ENCODE measurements at regions not wholly inside any gene's neighbourhood (a gene's known extent, or its start where the extent isn't known, plus 50 kb on each side); places are given as distances from the start of the nearest gene placed in this dataset.

DNA sequence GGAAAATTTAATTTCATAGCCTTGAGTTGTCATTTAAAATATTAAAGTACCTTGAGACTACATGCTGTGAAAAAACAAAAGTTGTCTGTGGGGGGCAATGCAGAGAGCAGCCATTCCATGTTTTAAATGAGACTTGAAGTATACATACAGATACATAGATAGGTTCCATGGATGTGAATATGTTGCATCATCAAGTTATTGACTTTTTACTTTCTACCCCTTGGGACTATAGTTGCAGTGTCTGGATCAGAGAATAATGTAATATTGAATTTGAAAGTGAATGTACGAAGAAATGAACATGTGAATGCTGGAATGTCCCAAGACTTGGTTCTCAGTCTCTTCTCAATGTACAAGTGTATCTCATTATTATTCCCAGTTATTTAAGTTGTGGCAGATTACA lies 751.0 kb downstream of the MRPL39 start:
- no peaks in the 10 kb centered on the region for H3K4me1 ChIP-seq (ENCODE audit: control insufficient read depth in 2 of 2, insufficient read depth in 2 of 2, low read length in 2 of 2)
- no peaks in the 10 kb centered on the region for H3K9me3 ChIP-seq (ENCODE audit: control insufficient read depth in 2 of 2, low read length in 2 of 2)
- no peaks in the 10 kb centered on the region for H3K27me3 ChIP-seq (ENCODE audit: control insufficient read depth in 2 of 2, insufficient read depth in 2 of 2, low read length in 2 of 2)
- no peaks in the 10 kb centered on the region for H3K36me3 ChIP-seq (ENCODE audit: control insufficient read depth in 2 of 2, insufficient read depth in 2 of 2, low read length in 2 of 2)
- H3K27ac ChIP-seq (ENCODE audit: low read depth in 2 of 2, low read length in 2 of 2): no peak overlapping the region
- H3K4me3 ChIP-seq (ENCODE audit: low read length in 2 of 2): no peak overlapping the region
- no peak overlapping the region for H3K9ac ChIP-seq (ENCODE audit: low read depth in 1 of 2, low read length in 2 of 2)

- H3K27me3 ChIP-seq (ENCODE audit: control insufficient read depth in 2 of 2, insufficient read depth in 2 of 2, low read length in 2 of 2): no peaks in the 10 kb centered on the region
- no peaks in the 10 kb centered on the region for H3K9me3 ChIP-seq (ENCODE audit: control insufficient read depth in 2 of 2, low read length in 2 of 2)
- H3K36me3 ChIP-seq (ENCODE audit: control insufficient read depth in 2 of 2, insufficient read depth in 2 of 2, low read length in 2 of 2): no peaks in the 10 kb centered on the region
- no peak overlapping the region for H3K9ac ChIP-seq (ENCODE audit: low read depth in 1 of 2, low read length in 2 of 2)
- no peak overlapping the region for H3K27ac ChIP-seq (ENCODE audit: low read depth in 2 of 2, low read length in 2 of 2)
- no peaks in the 10 kb centered on the region for H3K4me1 ChIP-seq (ENCODE audit: control insufficient read depth in 2 of 2, insufficient read depth in 2 of 2, low read length in 2 of 2)
- H3K4me3 ChIP-seq (ENCODE audit: low read length in 2 of 2): no peak overlapping the region
Observed at GRCh38 chr21:24852610-24853195, 754.6 kb downstream of the MRPL39 start.

- H3K27me3 ChIP-seq (ENCODE audit: control insufficient read depth in 2 of 2, insufficient read depth in 2 of 2, low read length in 2 of 2): no peaks in the 10 kb centered on the region
- no peaks in the 10 kb centered on the region for H3K4me1 ChIP-seq (ENCODE audit: control insufficient read depth in 2 of 2, insufficient read depth in 2 of 2, low read length in 2 of 2)
- H3K27ac ChIP-seq (ENCODE audit: low read depth in 2 of 2, low read length in 2 of 2): no peak overlapping the region
- no peak overlapping the region for H3K9ac ChIP-seq (ENCODE audit: low read depth in 1 of 2, low read length in 2 of 2)
- no peak overlapping the region for H3K4me3 ChIP-seq (ENCODE audit: low read length in 2 of 2)
- H3K9me3 ChIP-seq (ENCODE audit: control insufficient read depth in 2 of 2, low read length in 2 of 2): no peaks in the 10 kb centered on the region
- no peaks in the 10 kb centered on the region for H3K36me3 ChIP-seq (ENCODE audit: control insufficient read depth in 2 of 2, insufficient read depth in 2 of 2, low read length in 2 of 2)
Observed at GRCh38 chr21:24850121-24850520, 757.2 kb downstream of the MRPL39 start.

DNA sequence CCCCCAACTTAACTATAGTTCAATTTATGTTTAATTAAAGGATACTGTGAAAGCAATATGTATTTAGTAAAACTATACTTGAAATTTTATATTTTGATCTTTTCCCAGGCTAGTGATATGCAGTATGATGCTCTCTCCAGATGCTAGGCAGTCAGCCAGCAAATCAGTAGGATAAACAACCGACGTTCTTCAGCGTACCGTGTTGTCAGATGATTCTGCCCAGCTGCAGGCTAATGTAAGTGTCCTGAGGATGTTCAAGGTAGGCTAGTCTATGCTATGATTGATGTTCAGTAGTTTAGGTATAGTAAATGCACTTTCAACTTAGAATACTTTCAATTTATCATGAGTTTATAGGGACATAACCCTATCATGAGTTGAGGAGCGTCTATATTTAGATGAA lies 762.6 kb downstream of the MRPL39 start:
- H3K27me3 ChIP-seq (ENCODE audit: control insufficient read depth in 2 of 2, insufficient read depth in 2 of 2, low read length in 2 of 2): no peaks in the 10 kb centered on the region
- H3K4me3 ChIP-seq (ENCODE audit: low read length in 2 of 2): no peak overlapping the region
- H3K9ac ChIP-seq (ENCODE audit: low read depth in 1 of 2, low read length in 2 of 2): no peak overlapping the region
- no peak overlapping the region for H3K27ac ChIP-seq (ENCODE audit: low read depth in 2 of 2, low read length in 2 of 2)
- H3K36me3 ChIP-seq (ENCODE audit: control insufficient read depth in 2 of 2, insufficient read depth in 2 of 2, low read length in 2 of 2): no peaks in the 10 kb centered on the region
- H3K4me1 ChIP-seq (ENCODE audit: control insufficient read depth in 2 of 2, insufficient read depth in 2 of 2, low read length in 2 of 2): no peaks in the 10 kb centered on the region
- no peaks in the 10 kb centered on the region for H3K9me3 ChIP-seq (ENCODE audit: control insufficient read depth in 2 of 2, low read length in 2 of 2)

DNA sequence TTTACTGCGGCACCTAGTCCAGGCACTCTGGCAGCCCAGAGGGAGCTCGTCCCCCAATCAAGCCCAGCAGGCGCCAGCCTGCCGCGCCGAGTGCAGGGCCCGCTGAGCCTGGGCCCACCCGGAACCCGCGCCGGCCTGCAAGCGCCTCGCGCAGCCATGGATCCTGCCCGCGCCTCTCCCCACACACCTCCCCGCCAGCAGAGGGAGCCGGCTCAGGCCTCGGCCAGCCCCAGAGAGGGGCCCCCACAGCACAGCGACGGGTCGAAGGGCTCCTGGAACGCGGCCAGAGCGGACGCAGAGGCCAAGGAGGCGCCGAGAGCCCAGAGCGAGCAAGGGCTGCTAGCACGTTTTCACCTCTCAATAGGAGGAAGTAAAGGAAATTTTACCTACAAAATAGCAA lies 767.0 kb downstream of the MRPL39 start:
- Histone ChIP-seq H3K4me3 (ENCODE audit: low read length in 2 of 2) (no peak overlapping the region), H3K27me3 (ENCODE audit: control insufficient read depth in 2 of 2, insufficient read depth in 2 of 2, low read length in 2 of 2) (no peaks in the 10 kb centered on the region), H3K36me3 (ENCODE audit: control insufficient read depth in 2 of 2, insufficient read depth in 2 of 2, low read length in 2 of 2) (no peaks in the 10 kb centered on the region), H3K9me3 (ENCODE audit: control insufficient read depth in 2 of 2, low read length in 2 of 2) (no peaks in the 10 kb centered on the region), H3K4me1 (ENCODE audit: control insufficient read depth in 2 of 2, insufficient read depth in 2 of 2, low read length in 2 of 2) (no peaks in the 10 kb centered on the region), H3K27ac (ENCODE audit: low read depth in 2 of 2, low read length in 2 of 2) (no peak overlapping the region), H3K9ac (ENCODE audit: low read depth in 1 of 2, low read length in 2 of 2) (no peak overlapping the region)

- Histone ChIP-seq H3K9ac (ENCODE audit: low read depth in 1 of 2, low read length in 2 of 2) (no peak overlapping the region), H3K4me3 (ENCODE audit: low read length in 2 of 2) (no peak overlapping the region), H3K4me1 (ENCODE audit: control insufficient read depth in 2 of 2, insufficient read depth in 2 of 2, low read length in 2 of 2) (no peaks in the 10 kb centered on the region), H3K27ac (ENCODE audit: low read depth in 2 of 2, low read length in 2 of 2) (no peak overlapping the region), H3K27me3 (ENCODE audit: control insufficient read depth in 2 of 2, insufficient read depth in 2 of 2, low read length in 2 of 2) (no peaks in the 10 kb centered on the region), H3K9me3 (ENCODE audit: control insufficient read depth in 2 of 2, low read length in 2 of 2) (no peaks in the 10 kb centered on the region), H3K36me3 (ENCODE audit: control insufficient read depth in 2 of 2, insufficient read depth in 2 of 2, low read length in 2 of 2) (no peaks in the 10 kb centered on the region)
Observed at GRCh38 chr21:24832961-24833360, 774.3 kb downstream of the MRPL39 start.

GRCh38 chr21:24829397-24829796 lies 777.9 kb downstream of the MRPL39 start:
- no peak overlapping the region for H3K4me3 ChIP-seq (ENCODE audit: low read length in 2 of 2)
- H3K27me3 ChIP-seq (ENCODE audit: control insufficient read depth in 2 of 2, insufficient read depth in 2 of 2, low read length in 2 of 2): no peaks in the 10 kb centered on the region
- no peaks in the 10 kb centered on the region for H3K4me1 ChIP-seq (ENCODE audit: control insufficient read depth in 2 of 2, insufficient read depth in 2 of 2, low read length in 2 of 2)
- no peaks in the 10 kb centered on the region for H3K36me3 ChIP-seq (ENCODE audit: control insufficient read depth in 2 of 2, insufficient read depth in 2 of 2, low read length in 2 of 2)
- H3K9ac ChIP-seq (ENCODE audit: low read depth in 1 of 2, low read length in 2 of 2): no peak overlapping the region
- no peaks in the 10 kb centered on the region for H3K9me3 ChIP-seq (ENCODE audit: control insufficient read depth in 2 of 2, low read length in 2 of 2)
- no peak overlapping the region for H3K27ac ChIP-seq (ENCODE audit: low read depth in 2 of 2, low read length in 2 of 2)

GRCh38 chr21:24826822-24827221 lies 780.5 kb downstream of the MRPL39 start:
- Histone ChIP-seq H3K9me3 (ENCODE audit: control insufficient read depth in 2 of 2, low read length in 2 of 2) (no peaks in the 10 kb centered on the region), H3K27me3 (ENCODE audit: control insufficient read depth in 2 of 2, insufficient read depth in 2 of 2, low read length in 2 of 2) (no peaks in the 10 kb centered on the region), H3K4me1 (ENCODE audit: control insufficient read depth in 2 of 2, insufficient read depth in 2 of 2, low read length in 2 of 2) (no peaks in the 10 kb centered on the region), H3K36me3 (ENCODE audit: control insufficient read depth in 2 of 2, insufficient read depth in 2 of 2, low read length in 2 of 2) (no peaks in the 10 kb centered on the region), H3K4me3 (ENCODE audit: low read length in 2 of 2) (no peak overlapping the region), H3K27ac (ENCODE audit: low read depth in 2 of 2, low read length in 2 of 2) (no peak overlapping the region), H3K9ac (ENCODE audit: low read depth in 1 of 2, low read length in 2 of 2) (no peak overlapping the region)

DNA sequence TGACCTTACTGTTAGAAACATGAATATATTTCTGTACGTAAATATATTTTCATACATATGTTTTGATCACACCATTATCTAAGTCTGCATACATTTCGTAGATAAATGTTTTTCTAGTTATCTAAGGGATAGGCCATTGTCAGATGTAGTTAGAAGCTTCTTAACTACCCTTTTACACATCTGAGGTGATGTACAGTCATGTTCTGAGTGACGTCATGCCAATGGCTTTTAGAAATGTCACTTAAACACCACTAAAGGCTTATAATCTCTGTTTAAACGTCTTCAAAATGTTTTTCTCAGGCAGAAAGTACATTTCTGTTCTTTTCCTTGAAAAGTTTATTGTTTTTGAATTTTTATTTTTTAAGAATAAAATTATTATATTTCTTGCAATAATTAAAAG lies 781.9 kb downstream of the MRPL39 start:
- Histone ChIP-seq H3K36me3 (ENCODE audit: control insufficient read depth in 2 of 2, insufficient read depth in 2 of 2, low read length in 2 of 2) (no peaks in the 10 kb centered on the region), H3K9me3 (ENCODE audit: control insufficient read depth in 2 of 2, low read length in 2 of 2) (no peaks in the 10 kb centered on the region), H3K9ac (ENCODE audit: low read depth in 1 of 2, low read length in 2 of 2) (no peak overlapping the region), H3K4me1 (ENCODE audit: control insufficient read depth in 2 of 2, insufficient read depth in 2 of 2, low read length in 2 of 2) (no peaks in the 10 kb centered on the region), H3K27ac (ENCODE audit: low read depth in 2 of 2, low read length in 2 of 2) (no peak overlapping the region), H3K27me3 (ENCODE audit: control insufficient read depth in 2 of 2, insufficient read depth in 2 of 2, low read length in 2 of 2) (no peaks in the 10 kb centered on the region), H3K4me3 (ENCODE audit: low read length in 2 of 2) (no peak overlapping the region)

GRCh38 chr21:24824209-24824608 lies 783.1 kb downstream of the MRPL39 start:
- no peaks in the 10 kb centered on the region for H3K4me1 ChIP-seq (ENCODE audit: control insufficient read depth in 2 of 2, insufficient read depth in 2 of 2, low read length in 2 of 2)
- no peak overlapping the region for H3K4me3 ChIP-seq (ENCODE audit: low read length in 2 of 2)
- H3K9ac ChIP-seq (ENCODE audit: low read depth in 1 of 2, low read length in 2 of 2): no peak overlapping the region
- H3K27ac ChIP-seq (ENCODE audit: low read depth in 2 of 2, low read length in 2 of 2): no peak overlapping the region
- H3K36me3 ChIP-seq (ENCODE audit: control insufficient read depth in 2 of 2, insufficient read depth in 2 of 2, low read length in 2 of 2): no peaks in the 10 kb centered on the region
- no peaks in the 10 kb centered on the region for H3K27me3 ChIP-seq (ENCODE audit: control insufficient read depth in 2 of 2, insufficient read depth in 2 of 2, low read length in 2 of 2)
- no peaks in the 10 kb centered on the region for H3K9me3 ChIP-seq (ENCODE audit: control insufficient read depth in 2 of 2, low read length in 2 of 2)

DNA sequence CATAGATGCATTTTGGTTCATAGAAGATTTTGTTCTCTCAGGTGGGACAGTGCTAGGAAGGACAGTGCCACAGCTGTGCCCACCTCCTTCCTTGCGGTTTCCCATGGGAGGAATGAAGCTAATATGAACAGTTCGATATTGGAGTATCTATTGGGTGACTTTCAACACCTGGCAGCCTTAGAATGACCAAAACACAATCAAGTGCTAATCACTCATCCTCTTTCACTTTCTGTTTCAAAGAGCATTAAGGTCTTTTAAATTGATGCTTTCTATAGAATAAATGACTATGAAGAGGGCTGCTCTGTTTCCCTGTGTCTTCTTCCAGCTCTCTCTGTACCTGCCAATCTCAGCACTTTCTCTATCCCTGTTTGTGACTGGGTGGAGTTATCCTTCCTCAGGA lies 784.0 kb downstream of the MRPL39 start:
- Histone ChIP-seq H3K36me3 (ENCODE audit: control insufficient read depth in 2 of 2, insufficient read depth in 2 of 2, low read length in 2 of 2) (no peaks in the 10 kb centered on the region), H3K27me3 (ENCODE audit: control insufficient read depth in 2 of 2, insufficient read depth in 2 of 2, low read length in 2 of 2) (no peaks in the 10 kb centered on the region), H3K4me1 (ENCODE audit: control insufficient read depth in 2 of 2, insufficient read depth in 2 of 2, low read length in 2 of 2) (no peaks in the 10 kb centered on the region), H3K4me3 (ENCODE audit: low read length in 2 of 2) (no peak overlapping the region), H3K9me3 (ENCODE audit: control insufficient read depth in 2 of 2, low read length in 2 of 2) (no peaks in the 10 kb centered on the region), H3K9ac (ENCODE audit: low read depth in 1 of 2, low read length in 2 of 2) (no peak overlapping the region), H3K27ac (ENCODE audit: low read depth in 2 of 2, low read length in 2 of 2) (no peak overlapping the region)
